IMR-90 (cell line): ENCODE measurements at regions not wholly inside any gene's neighbourhood (a gene's known extent, or its start where the extent isn't known, plus 50 kb on each side); places are given as distances from the start of the nearest gene placed in this dataset.

Experiments
- ATAC-seq: fragments of 200-7000 bp; cut with Tn5 transposase; 2 replicates; pipeline ENCODE4 v1.9.1; 2020; ENCODE audit warnings: low read depth, mild to moderate bottlenecking, moderate library complexity
- BruUV-seq: library from RNA; stranded (reverse); fragments of 400-500 nt; replicated peaks from 2 replicates; lab custom pipeline; 2021; lab: Mats Ljungman, UMichigan
- CTCF ChIA-PET: fragments of 300-600 bp; formaldehyde crosslinking; extraction: SDS; loops from one replicate; lab custom pipeline; 2021; ENCODE audit warnings: antibody characterized with exemption; lab: Yijun Ruan, JAX
- POLR2A ChIA-PET: fragments of 300-600 bp; sonication (Branson Sonifier 250); formaldehyde crosslinking; loops from one replicate; lab custom pipeline; 2022; ENCODE audit warnings: antibody characterized with exemption; ENCODE audit not compliant: unreplicated experiment; lab: Charles Lee
- DNase-seq: peaks from one replicate; pipeline ENCODE4 v3.0.0; 2013
- H2AFZ ChIP-seq: replicated peaks from 2 replicates; pipeline ENCODE3; 2013; ENCODE audit warnings: low read length, mild to moderate bottlenecking; ENCODE audit not compliant: poor library complexity
- H2AK5ac ChIP-seq: 2 replicates; pipeline ENCODE4 v1.6.1; 2013; ENCODE audit warnings: low read depth, low read length, inconsistent platforms
- H2AK9ac ChIP-seq: replicated peaks from 2 replicates; pipeline ENCODE3; 2013; ENCODE audit warnings: mild to moderate bottlenecking, low read depth, low read length, moderate library complexity; ENCODE audit not compliant: poor library complexity
- H2BK120ac ChIP-seq: 2 replicates; pipeline ENCODE4 v1.6.1; 2013; ENCODE audit warnings: low read depth, low read length, inconsistent platforms
- H2BK15ac ChIP-seq: 3 replicates; pipeline ENCODE4 v1.6.1; 2013; ENCODE audit warnings: low read depth, low read length, inconsistent platforms
- H2BK20ac ChIP-seq: 2 replicates; pipeline ENCODE4 v1.6.1; 2013; ENCODE audit warnings: low read depth, mild to moderate bottlenecking, inconsistent platforms, low read length, moderate library complexity
- H2BK5ac ChIP-seq: 2 replicates; pipeline ENCODE4 v1.6.1; 2013; ENCODE audit warnings: mild to moderate bottlenecking, low read depth, low read length, inconsistent platforms; ENCODE audit not compliant: poor library complexity, severe bottlenecking
- H3K14ac ChIP-seq: replicated peaks from 2 replicates; pipeline ENCODE4 v1.6.1; 2013; ENCODE audit warnings: low read depth, low read length, inconsistent platforms
- H3K18ac ChIP-seq: 2 replicates; pipeline ENCODE4 v1.6.1; 2013; ENCODE audit warnings: low read depth, low read length, control low read depth
- H3K23ac ChIP-seq: 2 replicates; pipeline ENCODE4 v1.6.1; 2013; ENCODE audit warnings: low read depth, low read length, inconsistent platforms
- H3K27ac ChIP-seq: 2 replicates; pipeline ENCODE4 v1.5.1; 2013; ENCODE audit warnings: mild to moderate bottlenecking, control low read depth, low read length; ENCODE audit not compliant: insufficient read depth
- H3K27me3 ChIP-seq: 2 replicates; pipeline ENCODE4 v1.6.1; 2013; ENCODE audit warnings: low read length; ENCODE audit not compliant: control insufficient read depth, insufficient read depth
- H3K36me3 ChIP-seq: 2 replicates; pipeline ENCODE4 v1.6.1; 2013; ENCODE audit warnings: low read length, mixed read lengths; ENCODE audit not compliant: control insufficient read depth, insufficient read depth
- H3K4ac ChIP-seq: 2 replicates; pipeline ENCODE4 v1.6.1; 2013; ENCODE audit warnings: low read depth, low read length, inconsistent platforms
- H3K4me1 ChIP-seq: 2 replicates; pipeline ENCODE4 v1.6.1; 2013; ENCODE audit warnings: low read length, mixed read lengths; ENCODE audit not compliant: control insufficient read depth, insufficient read depth
- H3K4me2 ChIP-seq: 2 replicates; pipeline ENCODE4 v1.6.1; 2013; ENCODE audit warnings: low read depth, mild to moderate bottlenecking, control low read depth, low read length, moderate library complexity
- H3K4me3 ChIP-seq: 2 replicates; pipeline ENCODE4 v1.5.1; 2013; ENCODE audit warnings: low read depth, mild to moderate bottlenecking, control low read depth, low read length, moderate library complexity; ENCODE audit not compliant: insufficient read depth
- H3K56ac ChIP-seq: 2 replicates; pipeline ENCODE4 v1.6.1; 2013; ENCODE audit warnings: low read length, inconsistent platforms; ENCODE audit not compliant: insufficient read depth; ENCODE audit errors: extremely low read depth
- H3K79me1 ChIP-seq, 2 experiments: 2 replicates each; pipeline ENCODE4 v1.6.1; 2013; ENCODE audit warnings: low read length in 2 of 2, inconsistent platforms in 1 of 2, low read depth in 1 of 2
- H3K9ac ChIP-seq: 2 replicates; pipeline ENCODE4 v1.6.1; 2013; ENCODE audit warnings: low read depth, low read length, control low read depth
- H3K9me1 ChIP-seq: 2 replicates; pipeline ENCODE4 v1.6.1; 2013; ENCODE audit warnings: low read length, inconsistent platforms; ENCODE audit not compliant: insufficient read depth
- H3K9me3 ChIP-seq: 2 replicates; pipeline ENCODE4 v1.6.1; 2013; ENCODE audit warnings: low read length; ENCODE audit not compliant: control insufficient read depth, insufficient read depth
- H4K20me1 ChIP-seq: 2 replicates; pipeline ENCODE4 v1.6.1; 2013; ENCODE audit warnings: low read length, inconsistent platforms; ENCODE audit not compliant: insufficient read depth
- H4K5ac ChIP-seq: 2 replicates; pipeline ENCODE4 v1.6.1; 2013; ENCODE audit warnings: mild to moderate bottlenecking, low read depth, low read length, control low read depth
- H4K8ac ChIP-seq, 2 experiments: 2 replicates each; pipeline ENCODE4 v1.6.1; 2013; ENCODE audit warnings: low read depth in 2 of 2, low read length in 2 of 2, control low read depth in 1 of 2, inconsistent platforms in 1 of 2
- H4K91ac ChIP-seq: 2 replicates; pipeline ENCODE4 v1.6.1; 2013; ENCODE audit warnings: low read depth, low read length, inconsistent platforms; ENCODE audit not compliant: insufficient read depth
- BHLHE40 ChIP-seq: fragments of 150-350 bp; IDR thresholded peaks from 2 replicates; pipeline ENCODE4 v1.6.1; 2016; ENCODE audit warnings: mild to moderate bottlenecking, low read depth, low read length
- CEBPB ChIP-seq: IDR thresholded peaks from 2 replicates; pipeline ENCODE4 v1.6.1; 2012; ENCODE audit warnings: low read depth, low read length, improper control_type of control experiment
- WGBS, 2 experiments: methylation state at CpG; one replicate each; pipeline versions ENCODE4 v1.1.5 to v1.1.7; 2013; ENCODE audit warnings: missing lambda C conversion rate in 2 of 2; ENCODE audit not compliant: insufficient read length in 1 of 2; ENCODE audit errors: extremely low coverage in 2 of 2; 5-methylcytosine and 5-hydroxymethylcytosine counted together
- dilution Hi-C: fragments of 300-500 bp; cut with HindIII; formaldehyde crosslinking; loops from one replicate; pipeline ENCODE4 v1.14.3; 2018; ENCODE audit warnings: low sequenced_read_pairs; ENCODE audit not compliant: unreplicated experiment
- in situ Hi-C: fragments of 300-500 bp; cut with MboI; formaldehyde crosslinking; loops from 3 replicates; pipeline ENCODE4 v1.14.3; 2019; ENCODE audit warnings: low sequenced_read_pairs, inconsistent platforms, mixed read lengths
- intact Hi-C: fragments of 100-400 bp; cut with micrococcal nuclease; formaldehyde crosslinking; loops from 2 replicates; pipeline ENCODE4 v1.10.0; 2022

- no peaks in the 10 kb centered on the region for H3K9me1 ChIP-seq
- no peak overlapping the region for H2AK9ac ChIP-seq
- DNase-seq (peak; percentile 78), ATAC-seq (no peak)
- H3K9ac ChIP-seq, result no peak overlapping the region
- no peak overlapping the region for H3K27ac ChIP-seq
- H3K27me3 ChIP-seq, result no peaks in the 10 kb centered on the region
- no peak overlapping the region for H3K4me3 ChIP-seq
- H3K18ac ChIP-seq, result no peak overlapping the region
- TF ChIP-seq CEBPB, result peak; percentile 54; the same call in 1 of the 2 replicates
- no peak for TF ChIP-seq BHLHE40
- no peak overlapping the region for H3K23ac ChIP-seq
- H4K20me1 ChIP-seq, result no peaks in the 10 kb centered on the region
- ChIA-PET POLR2A (no interaction called here), CTCF (interaction anchor here (0.6 kb wide), 1 partner anchor 655 kb away, joined by 3 read pairs; no protein-coding TSS in a partner anchor)
- H3K36me3 ChIP-seq, result no peaks in the 10 kb centered on the region
- no peak overlapping the region for H3K4me2 ChIP-seq
- no peaks in the 10 kb centered on the region for H3K79me1 ChIP-seq
- no peak overlapping the region for H2BK120ac ChIP-seq
- H3K4me1 ChIP-seq, result peaks cover 2% of the 10 kb centered on the region
- no peak overlapping the region for H2AFZ ChIP-seq
- dilution Hi-C loops, result no loop called here
- in situ Hi-C loops, result no loop called here
- H2BK15ac ChIP-seq, result no peak overlapping the region
- BruUV-seq, result no TSS peak
- WGBS, 2 experiments, result 100% methylated on average over 1 of the region's 5 CpGs; no CpG with 5 or more reads in 1 of the 2 experiments
- H3K4ac ChIP-seq, result no peak overlapping the region
- intact Hi-C loops, result no loop called here
- no peak overlapping the region for H3K14ac ChIP-seq
- H4K5ac ChIP-seq, result no peak overlapping the region
- H3K56ac ChIP-seq, result no peak overlapping the region
- no peak overlapping the region for H2AK5ac ChIP-seq
- no peak overlapping the region; the same call in 1 of the 2 replicates for H4K91ac ChIP-seq
- no peaks in the 10 kb centered on the region for H3K9me3 ChIP-seq
- no peak overlapping the region for H2BK5ac ChIP-seq
- no peak overlapping the region for H2BK20ac ChIP-seq
- 0 out of 4 replicates have a peak overlapping the region, but pooled peaks of 1 of the 2 experiments have one; percentile 16 for H4K8ac ChIP-seq
These were observed 252.2 kb upstream of the TBL1XR1 start for GRCh38 chr3:177449360-177450006.
